Heart left ventricle (tissue), 13 donors: ENCODE measurements at regions not wholly inside any gene's neighbourhood (a gene's known extent, or its start where the extent isn't known, plus 50 kb on each side); places are given as distances from the start of the nearest gene placed in this dataset.

Experiments used
- CTCF ChIP-seq, 12 donors: fragments of 200-600 bp; sonication (generic) in 4 of 12; IDR thresholded peaks; one replicate each; pipeline versions ENCODE4 v1.5.0 to v1.8.0; 2018 to 2022; ENCODE audit warnings: antibody characterized with exemption in 12 of 12, mild to moderate bottlenecking in 5 of 12
- POLR2A ChIP-seq, 2 donors: fragments of 450-650 bp; IDR thresholded peaks; one replicate each; pipeline ENCODE4 v1.6.1; 2017; ENCODE audit warnings: antibody characterized with exemption in 2 of 2, mild to moderate bottlenecking in 2 of 2, moderate library complexity in 2 of 2
- donor health status: ischemic (EF 13 %, LVEDD 7.1; RV severe dilation, severe dysfunction).
- donor health status: DM: no; HTN: yes; CAD: no.
- donor health status: DM: no; HTN: no; CAD: no.
- donor health status: ischemic (EF 25% LVEDD 6.9; RV normal size, moderate dysfunction).
- donor health status: ischemic (EF 25% LVEDD 5.7; RV mildly dilated, moderate dysfunction).
- donor health status: ischemic (EF 35%, LVEDD 5.7; RV mildly dilated, moderate dysfunction).
- donor health status: nonischemic (EF 11% LVEDD 7.7; RV severe dilation, severe dysfunction).
- donor health status: DM: yes; HTN: yes; CAD: no.
- donor health status: PGD.
- donor health status: ischemic (EF 29% LVEDD 5.4; RV normal size, mild dysfunction).
- donor health status: nonischemic (EF 23%, LVEDD 6.1; RV moderate dilation, normal function).

GRCh38 chr14:29282169-29282568 is 515.6 kb downstream of the FOXG1 start:
- no peak for TF ChIP-seq CTCF (IDR thresholded peaks at IDR 0.05)
- no peak for TF ChIP-seq POLR2A (IDR thresholded peaks at IDR 0.05)
